SKM-1 treated with dmso at 0.1 percent for 144 hours (cell line): ENCODE measurements at regions not wholly inside any gene's neighbourhood (a gene's known extent, or its start where the extent isn't known, plus 50 kb on each side); places are given as distances from the start of the nearest gene placed in this dataset.

Source experiments
- DNase-seq: peaks from one replicate; lab custom pipeline; 2025; ENCODE audit not compliant: unreplicated experiment; lab: John Stamatoyannopoulos, UW

DNA sequence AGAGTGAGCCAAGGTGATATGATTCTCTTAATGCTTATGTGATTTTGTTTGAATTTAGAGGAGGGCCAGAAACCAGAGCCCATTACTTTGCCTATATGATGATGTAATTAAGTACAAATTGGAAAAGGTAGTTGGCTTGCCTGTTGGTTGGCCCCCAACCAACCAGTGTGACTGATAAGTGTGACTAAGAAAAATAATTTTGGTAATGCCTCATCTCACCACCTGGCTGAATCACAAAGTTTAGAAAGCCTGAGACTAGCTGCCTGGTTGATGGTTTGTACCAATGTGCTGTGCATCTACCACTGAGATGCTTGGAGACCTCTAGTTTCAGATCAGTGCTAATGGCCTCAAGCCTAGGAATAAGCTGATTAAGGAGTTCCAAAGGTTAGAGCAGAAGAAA lies 338.7 kb downstream of the CDH2 start:
- DNase-seq = no peak

DNA sequence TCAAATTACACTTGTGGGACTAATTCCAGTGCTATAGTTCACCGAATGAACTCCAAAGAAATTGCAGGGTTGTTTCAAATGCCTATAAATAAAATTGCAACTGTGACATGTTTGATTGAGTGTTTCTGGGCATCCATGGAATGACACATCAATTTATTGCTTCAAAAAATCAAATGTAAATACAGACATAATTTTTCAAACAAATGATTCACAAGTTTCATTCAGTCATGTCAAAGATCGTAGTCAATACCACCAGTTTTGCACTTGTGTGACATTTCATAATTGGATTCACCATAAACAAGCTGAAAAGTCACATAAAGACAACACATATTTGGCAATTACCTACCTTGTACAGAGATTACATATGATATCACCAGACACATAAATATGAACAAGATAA lies 350.8 kb downstream of the CDH2 start:
- no peak for DNase-seq

DNA sequence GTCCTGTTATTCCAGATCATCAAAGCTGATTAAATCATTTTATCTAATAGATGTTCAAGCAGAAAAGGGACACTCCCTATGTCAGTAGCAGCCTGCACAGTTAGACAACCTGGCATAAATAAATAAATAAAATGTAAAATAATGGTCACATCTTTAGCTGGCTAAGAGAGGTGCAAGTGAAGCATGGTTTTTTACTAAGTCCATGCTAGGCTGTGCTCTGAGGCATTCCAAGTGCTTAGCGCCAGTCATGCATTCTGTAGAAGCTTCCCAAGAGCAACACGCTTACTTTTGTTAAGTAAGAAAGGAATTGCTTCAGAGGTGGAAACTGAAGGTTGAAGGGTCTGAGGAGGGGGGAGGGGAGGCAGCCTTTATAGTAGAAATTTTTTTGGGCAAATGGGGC lies 351.2 kb downstream of the CDH2 start:
- DNase-seq = no peak

- no peak for DNase-seq
These were observed 351.9 kb downstream of the CDH2 start for GRCh38 chr18:27824841-27825681.

DNA sequence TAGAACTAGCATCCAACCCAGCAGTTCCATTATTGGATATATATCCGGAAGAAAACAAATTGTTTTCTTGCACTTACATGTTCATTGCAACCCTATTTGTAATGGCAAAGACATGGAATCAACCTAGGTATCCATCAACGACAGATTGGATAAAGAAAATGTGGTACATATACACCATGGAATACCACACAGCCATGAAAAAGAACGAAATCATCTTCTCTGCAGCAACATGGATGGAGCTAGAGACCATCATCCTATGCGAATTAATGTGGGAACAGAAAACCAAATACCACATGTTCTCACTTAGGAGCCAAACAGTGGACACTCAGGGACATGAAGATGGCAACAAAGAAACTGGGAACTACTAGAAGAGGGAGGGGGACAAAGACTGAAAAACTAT lies 352.7 kb downstream of the CDH2 start:
- DNase-seq = no peak

DNA sequence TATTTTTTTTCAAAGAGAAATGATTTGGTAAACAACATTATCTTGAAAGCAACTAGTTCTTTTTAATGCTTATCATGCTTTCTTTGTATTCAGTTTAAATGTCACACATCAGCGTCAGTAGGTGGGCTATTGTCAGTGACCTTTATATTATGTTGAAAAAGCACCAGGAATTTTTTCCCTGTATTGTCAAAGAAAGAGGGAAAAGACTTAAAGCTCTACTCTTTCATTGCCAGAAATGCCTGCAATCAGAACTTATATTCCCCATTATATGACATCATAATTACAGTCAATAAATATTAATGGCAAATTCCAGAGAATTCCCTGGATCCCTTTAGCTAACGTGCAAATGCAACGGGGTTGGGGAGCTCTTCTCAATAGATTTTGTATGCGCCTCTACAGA lies 353.9 kb downstream of the CDH2 start:
- no peak for DNase-seq

- peak; percentile 83 for DNase-seq
These were observed 368.2 kb downstream of the CDH2 start for GRCh38 chr18:27808683-27809082.

DNA sequence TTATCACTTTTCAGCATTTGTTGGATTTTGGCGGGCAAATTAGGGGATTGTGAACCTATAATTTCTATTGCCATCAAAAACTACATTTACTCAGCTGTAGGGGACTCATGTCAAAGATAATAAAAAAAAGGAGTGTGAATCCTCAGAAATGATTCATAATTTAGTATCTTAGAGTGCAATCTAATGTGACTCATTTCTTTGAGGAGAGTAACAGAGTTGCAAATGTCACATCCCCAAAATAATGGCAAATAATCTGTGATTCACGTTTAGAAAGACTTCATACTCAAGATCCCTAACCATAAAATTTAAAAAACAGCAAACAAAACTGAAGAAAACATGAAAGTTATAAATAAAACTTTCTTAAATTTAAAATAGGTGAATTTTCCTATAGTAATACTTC lies 373.0 kb downstream of the CDH2 start:
- DNase-seq = no peak

DNA sequence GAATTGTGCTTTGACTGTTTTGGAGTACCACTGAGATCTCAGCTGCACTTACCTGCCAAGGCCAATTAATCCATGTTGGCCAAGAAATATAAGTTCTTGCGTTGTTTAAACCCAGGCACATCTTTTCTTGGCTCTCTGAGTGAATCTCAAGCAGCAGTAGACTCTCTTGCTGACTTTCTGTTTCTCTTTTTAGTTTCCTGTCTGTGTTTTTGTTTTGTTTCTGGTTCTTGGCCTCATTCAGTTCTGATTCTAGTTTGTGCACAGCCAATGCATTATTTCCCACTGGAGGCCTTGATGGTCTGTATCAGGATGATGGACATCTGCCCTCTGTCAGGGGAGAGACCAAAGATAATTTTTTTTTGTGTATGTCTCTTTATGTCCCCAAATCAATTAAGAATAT lies 379.4 kb downstream of the CDH2 start:
- DNase-seq = no peak

GRCh38 chr18:27794181-27794926 lies 382.6 kb downstream of the CDH2 start:
- no peak for DNase-seq

GRCh38 chr18:27793013-27793785 lies 383.7 kb downstream of the CDH2 start:
- DNase-seq = no peak

GRCh38 chr18:27789406-27789805 lies 387.5 kb downstream of the CDH2 start:
- no peak for DNase-seq

- no peak for DNase-seq
These were observed 389.4 kb downstream of the CDH2 start for GRCh38 chr18:27787547-27787946.

DNA sequence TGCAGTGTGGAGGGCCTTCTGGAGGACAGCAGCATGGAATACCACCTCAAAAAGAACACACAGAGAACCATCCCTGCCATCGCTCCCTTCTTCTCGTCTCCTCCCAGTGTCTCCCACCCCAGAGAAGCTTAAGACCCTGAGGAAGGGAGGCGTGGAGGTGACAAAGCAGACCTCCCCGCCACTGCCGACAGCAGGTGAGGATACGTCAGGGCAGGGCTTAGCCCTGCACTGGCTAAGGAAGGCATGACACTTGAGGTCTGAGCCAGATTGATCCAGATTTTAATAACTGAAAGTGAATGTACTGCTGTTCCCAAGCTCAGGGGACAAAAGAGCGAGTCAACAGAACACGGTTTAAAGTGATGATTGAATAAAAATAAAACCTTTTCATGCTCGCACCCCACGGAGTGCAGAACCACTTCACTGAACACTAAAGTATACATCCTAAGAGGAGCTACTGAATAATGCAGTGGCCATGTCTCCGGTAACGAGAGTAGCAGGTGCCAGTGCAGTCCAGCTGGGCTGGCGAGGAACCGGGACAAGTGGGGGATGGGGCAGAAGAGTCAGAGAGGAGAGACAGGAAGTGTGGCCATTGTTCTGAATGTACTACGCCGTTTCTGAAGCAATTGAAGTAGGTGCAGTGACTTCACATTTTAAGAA lies 391.0 kb downstream of the CDH2 start:
- DNase-seq = no peak

DNA sequence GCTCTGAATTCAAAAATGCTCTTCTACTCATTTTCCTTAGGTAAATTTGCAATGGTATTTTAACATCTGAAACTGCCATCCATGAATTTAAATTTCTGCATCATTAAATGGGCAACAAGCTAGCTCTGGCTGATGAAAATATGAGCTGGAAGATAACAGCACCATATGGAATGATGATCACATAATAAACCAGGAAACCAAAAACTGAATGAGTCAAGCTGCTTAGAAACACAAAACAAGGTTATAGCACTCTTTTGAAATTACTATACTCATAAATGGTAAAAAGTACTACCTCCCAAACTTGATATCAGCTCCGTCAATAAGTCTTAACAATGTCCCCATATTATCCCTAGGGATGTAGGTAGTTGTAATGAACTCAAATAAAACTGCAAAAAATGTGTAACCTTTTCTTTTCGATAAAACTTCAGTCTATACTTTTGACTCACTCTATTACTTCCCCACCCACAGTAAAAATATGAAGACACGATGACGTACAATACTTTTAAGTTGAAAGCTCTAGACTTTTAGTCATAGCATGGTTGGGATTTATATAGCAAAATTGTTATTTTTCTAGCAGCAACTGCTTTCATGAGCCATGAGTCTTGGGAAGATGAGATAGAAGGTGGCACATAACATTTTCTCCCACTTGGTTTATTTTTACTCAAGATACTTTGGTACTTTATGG lies 396.7 kb downstream of the CDH2 start:
- no peak for DNase-seq

GRCh38 chr18:27778925-27779324 lies 398.0 kb downstream of the CDH2 start:
- no peak for DNase-seq

DNA sequence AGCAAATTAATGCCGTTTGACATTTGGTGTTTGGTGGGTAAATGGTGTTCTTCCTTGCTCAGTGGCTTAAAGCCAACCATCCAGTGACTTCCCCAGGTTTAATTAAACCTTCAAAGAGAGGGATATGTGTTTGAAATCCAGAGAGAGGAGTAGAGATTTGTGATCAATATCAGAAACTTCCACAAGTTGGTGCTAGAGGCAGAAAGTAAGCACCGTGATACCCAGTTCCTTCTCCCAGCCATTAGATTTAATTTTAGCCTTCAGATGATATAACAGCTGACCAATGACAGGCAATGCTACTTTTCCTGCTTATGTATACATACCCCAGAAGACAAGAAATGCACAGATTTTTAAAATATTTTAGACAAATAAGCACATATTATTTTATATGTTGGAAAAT lies 398.5 kb downstream of the CDH2 start:
- no peak for DNase-seq

- DNase-seq = no peak
These were observed 404.8 kb downstream of the CDH2 start for GRCh38 chr18:27772081-27772480.

DNA sequence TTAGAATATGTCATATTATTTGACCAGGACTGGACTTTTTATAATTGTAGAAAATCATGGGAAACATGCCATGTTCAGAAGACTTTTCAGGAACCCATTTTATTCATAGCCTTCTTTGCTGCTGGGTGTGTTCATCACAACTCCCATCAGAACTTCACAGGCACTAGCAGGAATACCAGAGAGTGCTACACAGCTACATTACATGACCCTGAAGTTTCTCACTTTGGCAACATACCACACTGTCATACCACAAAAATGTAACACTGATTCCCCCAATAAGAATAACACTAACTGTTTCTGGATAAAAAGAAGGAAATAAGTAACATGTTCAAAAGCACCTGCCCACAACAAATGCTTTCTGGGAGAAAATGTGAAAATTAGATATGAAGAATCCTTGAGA lies 405.4 kb downstream of the CDH2 start:
- DNase-seq = no peak

DNA sequence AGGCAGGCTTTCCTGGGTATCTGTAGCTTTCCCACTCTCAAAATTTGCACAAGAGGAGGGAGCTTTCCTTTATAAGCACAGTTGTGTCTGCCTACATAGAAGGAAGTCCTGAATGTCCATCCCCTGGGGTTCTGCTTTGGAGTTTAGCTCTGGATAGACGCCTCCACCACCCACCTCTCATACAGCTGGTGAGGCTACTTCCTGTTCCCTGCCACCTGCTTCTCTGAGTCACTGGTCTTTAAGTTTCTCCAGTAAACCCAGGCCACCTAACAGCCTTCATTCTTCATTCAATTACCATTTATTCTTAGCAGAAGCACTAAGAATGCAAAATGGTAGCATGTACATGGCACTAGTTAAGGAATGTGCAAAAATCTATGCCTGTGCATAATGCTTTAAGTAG lies 407.8 kb downstream of the CDH2 start:
- no peak for DNase-seq

DNA sequence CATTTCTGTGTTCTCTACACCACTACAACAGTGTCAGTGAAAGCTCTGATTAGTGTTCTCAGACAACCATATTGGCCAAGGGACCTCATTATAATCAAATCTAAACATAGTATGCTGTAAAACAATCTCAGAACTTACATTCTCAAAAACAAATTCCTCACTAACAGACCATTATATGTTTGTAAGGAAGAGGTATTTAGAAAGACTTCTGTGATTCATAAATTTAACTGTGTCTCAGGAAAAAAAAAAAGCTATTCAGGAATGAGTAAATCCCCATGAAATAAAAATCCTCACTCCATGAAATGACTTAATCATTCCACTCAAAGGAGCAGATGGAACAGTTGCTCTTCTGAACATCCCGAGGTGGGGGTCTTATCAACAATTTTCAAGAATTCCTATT lies 413.0 kb downstream of the CDH2 start:
- no peak for DNase-seq
